DMS 273 (cell line): ENCODE measurements at regions not wholly inside any gene's neighbourhood (a gene's known extent, or its start where the extent isn't known, plus 50 kb on each side); places are given as distances from the start of the nearest gene placed in this dataset.
A peak's percentile ranks its signal among the peaks of the same experiment; 100 is the strongest.
"Not testable (repeated sequence)": the region's sequence is repeated elsewhere in the genome, so short reads cannot be mapped to it uniquely, and the experiment has no call there.

Experiments
- DNase-seq: peaks from one replicate; lab custom pipeline; 2025; ENCODE audit not compliant: unreplicated experiment; lab: John Stamatoyannopoulos, UW

DNA sequence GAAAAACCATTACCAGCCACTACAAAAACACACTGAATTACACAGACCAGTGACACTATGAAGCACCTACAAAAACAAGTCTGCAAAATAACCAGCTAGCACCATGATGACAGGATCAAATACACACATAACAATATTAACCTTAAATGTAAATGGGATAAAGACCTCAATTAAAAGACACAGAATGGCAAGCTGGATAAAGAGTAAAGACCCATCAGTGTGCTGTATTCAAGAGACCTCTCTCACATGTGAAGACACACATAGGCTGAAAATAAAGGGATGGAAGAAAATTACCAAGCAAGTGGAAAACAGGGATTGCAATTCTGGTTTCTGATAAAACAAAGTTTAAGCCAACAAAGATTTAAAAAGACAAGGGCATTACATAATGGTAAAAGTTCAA lies 482.7 kb upstream of the MCTP2 start:
- DNase-seq, result no peak

- not testable (repeated sequence) for DNase-seq
Observed at GRCh38 chr15:93734976-93735375, 496.4 kb upstream of the MCTP2 start.

GRCh38 chr15:93730724-93731123 lies 500.6 kb upstream of the MCTP2 start:
- no peak for DNase-seq

- DNase-seq, result no peak
Observed at GRCh38 chr15:93722165-93722564, 509.2 kb upstream of the MCTP2 start.

DNA sequence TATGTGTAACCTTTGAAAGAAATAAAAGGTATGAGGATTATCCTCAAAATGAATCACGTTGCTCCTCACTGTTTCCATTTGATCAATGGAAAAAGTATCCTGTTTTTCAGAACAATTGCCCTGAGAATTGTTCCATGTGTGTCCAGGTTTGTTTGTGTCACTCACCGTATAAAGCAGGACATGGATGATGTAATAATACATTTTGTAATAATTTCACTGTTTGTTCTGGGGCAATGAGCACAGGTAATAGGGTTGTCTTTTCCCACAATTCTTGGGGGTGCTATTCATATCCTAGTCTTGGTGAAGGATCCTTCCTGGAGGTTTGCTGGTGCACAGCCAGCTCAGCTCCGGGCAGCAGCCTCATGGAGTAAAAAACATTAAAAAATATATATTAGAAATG lies 510.8 kb upstream of the MCTP2 start:
- DNase-seq, result no peak

DNA sequence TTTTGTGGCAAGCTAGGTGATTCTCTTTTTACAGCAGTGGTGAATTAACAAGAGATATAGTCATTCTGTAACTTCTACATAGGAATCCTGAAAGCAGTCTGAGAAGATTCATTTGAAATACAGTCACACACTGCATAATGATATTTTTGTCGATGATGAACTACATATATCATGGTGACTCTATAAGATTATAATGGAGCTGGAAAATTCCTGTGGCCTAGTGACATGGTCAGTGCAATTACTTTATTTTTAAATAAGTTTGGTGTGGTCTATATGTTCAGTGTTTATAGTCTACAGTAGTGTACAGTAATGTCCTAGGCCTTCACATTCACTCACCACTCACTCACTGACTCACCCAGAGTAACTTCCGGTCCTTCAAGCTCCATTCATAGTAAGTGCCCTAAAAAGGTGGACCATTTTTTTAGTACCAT lies 511.4 kb upstream of the MCTP2 start:
- no peak for DNase-seq

DNA sequence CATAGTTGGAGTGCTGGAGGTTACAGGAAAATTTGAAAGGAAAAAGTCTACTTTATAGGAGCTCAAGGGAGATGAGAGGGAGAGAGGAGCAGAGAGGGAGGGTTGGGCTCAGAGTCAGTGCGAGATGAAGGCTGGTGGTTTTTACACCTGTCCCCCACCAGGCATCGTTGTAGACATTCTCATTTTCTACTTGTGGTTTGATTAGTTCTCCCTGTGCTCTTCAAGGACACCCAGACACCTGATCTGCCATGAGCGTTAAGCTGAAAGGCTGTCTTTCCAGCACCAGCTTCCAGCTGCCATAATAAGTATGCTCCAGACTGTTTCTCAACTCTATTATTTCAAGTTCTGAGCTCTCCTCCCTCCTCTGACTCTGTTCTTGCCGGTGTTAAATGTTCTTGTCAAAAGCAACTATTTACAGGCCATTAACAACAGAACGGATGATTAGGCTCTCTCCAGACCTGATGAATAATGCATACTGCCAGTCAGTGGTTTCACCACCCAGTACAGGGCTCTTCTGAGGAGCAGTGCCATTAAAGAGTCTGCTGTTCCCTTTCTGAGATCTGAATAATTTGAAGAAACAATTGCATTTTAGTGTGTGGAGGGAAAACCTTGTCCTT lies 514.6 kb upstream of the MCTP2 start:
- DNase-seq, result no peak

DNA sequence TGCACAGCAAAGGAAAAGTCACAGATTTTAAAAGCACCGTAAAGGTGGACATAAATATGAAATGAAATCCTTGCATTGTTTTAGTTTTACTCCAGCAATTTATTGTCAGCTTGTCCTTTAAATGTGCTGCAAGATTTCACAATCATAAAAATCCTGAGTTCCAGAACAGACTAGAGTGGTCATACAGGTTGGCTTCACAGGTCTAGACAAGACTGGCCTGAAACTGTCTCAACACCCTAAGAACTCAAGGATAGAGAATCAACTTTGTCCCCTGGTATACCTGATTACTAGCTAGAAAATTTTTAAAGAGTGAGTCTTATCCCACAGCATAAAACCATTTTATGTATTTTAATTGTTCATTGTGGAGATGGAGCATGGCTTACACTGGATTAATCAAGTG lies 521.7 kb upstream of the MCTP2 start:
- no peak for DNase-seq

- no peak for DNase-seq
Observed at GRCh38 chr15:93708724-93709445, 522.5 kb upstream of the MCTP2 start.

- DNase-seq, result no peak
Observed at GRCh38 chr15:93707751-93708150, 523.6 kb upstream of the MCTP2 start.

GRCh38 chr15:93706495-93707292 lies 524.7 kb upstream of the MCTP2 start:
- no peak for DNase-seq

GRCh38 chr15:93705753-93706455 lies 525.5 kb upstream of the MCTP2 start:
- DNase-seq, result no peak

- DNase-seq, result no peak
Observed at GRCh38 chr15:93703092-93703739, 528.1 kb upstream of the MCTP2 start.

- DNase-seq, result no peak
Observed at GRCh38 chr15:93700051-93700450, 531.3 kb upstream of the MCTP2 start.

- DNase-seq, result no peak
Observed at GRCh38 chr15:93694033-93694432, 537.3 kb upstream of the MCTP2 start.

DNA sequence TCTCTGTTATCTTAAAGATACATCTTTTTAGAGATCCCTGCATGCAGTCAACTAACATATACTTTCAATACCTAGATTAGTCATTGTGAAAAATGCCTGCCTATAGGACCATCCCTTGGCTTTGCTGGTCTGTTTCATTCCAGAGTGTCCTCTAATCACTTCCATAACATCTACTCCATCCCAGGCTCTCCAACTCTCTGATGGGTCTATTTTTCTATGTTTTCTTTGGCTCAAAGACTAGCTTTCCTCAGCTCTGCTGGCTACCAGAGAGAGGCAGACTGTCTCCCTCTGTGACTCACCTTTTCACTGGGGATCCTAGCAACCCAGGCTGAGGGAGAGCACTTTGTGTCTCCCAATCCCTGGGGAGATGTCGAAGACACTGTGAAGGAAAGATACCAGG lies 547.7 kb upstream of the MCTP2 start:
- no peak for DNase-seq

- no peak for DNase-seq
Observed at GRCh38 chr15:93671387-93671943, 559.9 kb upstream of the MCTP2 start.

GRCh38 chr15:93670931-93671330 lies 560.4 kb upstream of the MCTP2 start:
- no peak for DNase-seq

GRCh38 chr15:93664213-93664956 lies 567.0 kb upstream of the MCTP2 start:
- DNase-seq, result peak; percentile 41
